HEK293 (cell line): ENCODE measurements at regions not wholly inside any gene's neighbourhood (a gene's known extent, or its start where the extent isn't known, plus 50 kb on each side); places are given as distances from the start of the nearest gene placed in this dataset.

Source experiments
- ZBTB8A ChIP-seq: fragments of 450-650 bp; formaldehyde crosslinking; IDR thresholded peaks from 2 replicates; pipeline ENCODE4 v1.5.1; 2016; ENCODE audit warnings: missing biosample characterization, missing genetic modification characterization
- ZNF426 ChIP-seq: fragments of 450-650 bp; formaldehyde crosslinking; IDR thresholded peaks from 2 replicates; pipeline ENCODE4 v1.5.1; 2017; ENCODE audit warnings: missing biosample characterization, missing genetic modification characterization, mild to moderate bottlenecking, inconsistent platforms, moderate library complexity
- TF ChIP-seq, protein P1 (sequence below): fragments of 450-650 bp; formaldehyde crosslinking; IDR thresholded peaks from 2 replicates; pipeline ENCODE4 v1.5.1; 2016; ENCODE audit warnings: missing biosample characterization, missing genetic modification characterization

- no peak for TF ChIP-seq ZBTB8A (tag by site-specific recombination)
- TF ChIP-seq ZNF426 (tag by site-specific recombination): no peak
- TF ChIP-seq, protein P1, sequence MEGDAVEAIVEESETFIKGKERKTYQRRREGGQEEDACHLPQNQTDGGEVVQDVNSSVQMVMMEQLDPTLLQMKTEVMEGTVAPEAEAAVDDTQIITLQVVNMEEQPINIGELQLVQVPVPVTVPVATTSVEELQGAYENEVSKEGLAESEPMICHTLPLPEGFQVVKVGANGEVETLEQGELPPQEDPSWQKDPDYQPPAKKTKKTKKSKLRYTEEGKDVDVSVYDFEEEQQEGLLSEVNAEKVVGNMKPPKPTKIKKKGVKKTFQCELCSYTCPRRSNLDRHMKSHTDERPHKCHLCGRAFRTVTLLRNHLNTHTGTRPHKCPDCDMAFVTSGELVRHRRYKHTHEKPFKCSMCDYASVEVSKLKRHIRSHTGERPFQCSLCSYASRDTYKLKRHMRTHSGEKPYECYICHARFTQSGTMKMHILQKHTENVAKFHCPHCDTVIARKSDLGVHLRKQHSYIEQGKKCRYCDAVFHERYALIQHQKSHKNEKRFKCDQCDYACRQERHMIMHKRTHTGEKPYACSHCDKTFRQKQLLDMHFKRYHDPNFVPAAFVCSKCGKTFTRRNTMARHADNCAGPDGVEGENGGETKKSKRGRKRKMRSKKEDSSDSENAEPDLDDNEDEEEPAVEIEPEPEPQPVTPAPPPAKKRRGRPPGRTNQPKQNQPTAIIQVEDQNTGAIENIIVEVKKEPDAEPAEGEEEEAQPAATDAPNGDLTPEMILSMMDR (tag by site-specific recombination): no peak
These were observed 146.9 kb upstream of the SEMA6D start for GRCh38 chr15:47570451-47570850.
